ENCODE measurements at regions not wholly inside any gene's neighbourhood (a gene's known extent, or its start where the extent isn't known, plus 50 kb on each side); places are given as distances from the start of the nearest gene placed in this dataset.

- DNase-seq (ENCODE audit: low read depth): no peak
These were observed 636.1 kb downstream of the BRD1 start for GRCh38 chr22:49191506-49191980.

GRCh38 chr22:49190816-49191505, 636.7 kb downstream of the BRD1 start:
- DNase-seq (ENCODE audit: low read depth): no peak

GRCh38 chr22:49189871-49190270, 637.8 kb downstream of the BRD1 start:
- no peak for DNase-seq (ENCODE audit: low read depth)

- DNase-seq (ENCODE audit: low read depth): no peak
These were observed 639.1 kb downstream of the BRD1 start for GRCh38 chr22:49188591-49188990.

GRCh38 chr22:49188091-49188490, 639.6 kb downstream of the BRD1 start:
- DNase-seq (ENCODE audit: low read depth): no peak

GRCh38 chr22:49186762-49187161, 640.9 kb downstream of the BRD1 start:
- DNase-seq (ENCODE audit: low read depth): no peak

GRCh38 chr22:49186293-49186692, 641.4 kb downstream of the BRD1 start:
- DNase-seq (ENCODE audit: low read depth): no peak

- DNase-seq (ENCODE audit: low read depth): no peak
These were observed 642.2 kb downstream of the BRD1 start for GRCh38 chr22:49185312-49185969.

GRCh38 chr22:49184736-49185135, 642.9 kb downstream of the BRD1 start:
- no peak for DNase-seq (ENCODE audit: low read depth)

GRCh38 chr22:49183826-49184216, 643.9 kb downstream of the BRD1 start:
- DNase-seq (ENCODE audit: low read depth): no peak

GRCh38 chr22:49183208-49183825, 644.4 kb downstream of the BRD1 start:
- DNase-seq (ENCODE audit: low read depth): no peak

GRCh38 chr22:49182416-49182815, 645.3 kb downstream of the BRD1 start:
- DNase-seq (ENCODE audit: low read depth): no peak

GRCh38 chr22:49181942-49182341, 645.7 kb downstream of the BRD1 start:
- no peak for DNase-seq (ENCODE audit: low read depth)

GRCh38 chr22:49181431-49181830, 646.2 kb downstream of the BRD1 start:
- no peak for DNase-seq (ENCODE audit: low read depth)

- DNase-seq (ENCODE audit: low read depth): no peak
These were observed 647.0 kb downstream of the BRD1 start for GRCh38 chr22:49180683-49181024.

GRCh38 chr22:49179886-49180682, 647.6 kb downstream of the BRD1 start:
- no peak for DNase-seq (ENCODE audit: low read depth)

GRCh38 chr22:49179175-49179574, 648.5 kb downstream of the BRD1 start:
- DNase-seq (ENCODE audit: low read depth): no peak

- no peak for DNase-seq (ENCODE audit: low read depth)
These were observed 649.2 kb downstream of the BRD1 start for GRCh38 chr22:49178246-49179005.

- DNase-seq (ENCODE audit: low read depth): no peak
These were observed 650.0 kb downstream of the BRD1 start for GRCh38 chr22:49177666-49178065.

GRCh38 chr22:49176956-49177355, 650.7 kb downstream of the BRD1 start:
- DNase-seq (ENCODE audit: low read depth): no peak

GRCh38 chr22:49170053-49170452, 657.6 kb downstream of the BRD1 start:
- DNase-seq (ENCODE audit: low read depth): no peak
